Spleen (tissue), 11 donors: ENCODE measurements at regions not wholly inside any gene's neighbourhood (a gene's known extent, or its start where the extent isn't known, plus 50 kb on each side); places are given as distances from the start of the nearest gene placed in this dataset.

Experiments used
- DNase-seq: peaks from one replicate; pipeline ENCODE4 v3.0.0-alpha.2; 2020
- H3K27ac ChIP-seq, 8 donors: fragments of 200-600 bp; sonication (generic) in 7 of 8; 1 replicate in 4 of 8; 2 replicates in 4 of 8; pipeline versions ENCODE4 v1.5.0 to v1.8.0; 2016 to 2021; ENCODE audit warnings: inconsistent platforms in 4 of 8, mild to moderate bottlenecking in 4 of 8, moderate library complexity in 1 of 8
- H3K27me3 ChIP-seq, 7 donors: fragments of 200-600 bp; sonication (generic) in 6 of 7; replicated peaks in 1 of 7; 1 replicate in 4 of 7; 2 replicates in 3 of 7; pipeline versions ENCODE4 v1.5.0 to v1.8.0; 2016 to 2021; ENCODE audit warnings: inconsistent platforms in 3 of 7, mild to moderate bottlenecking in 1 of 7
- H3K36me3 ChIP-seq, 6 donors: fragments of 200-600 bp; sonication (generic) in 5 of 6; 1 replicate in 4 of 6; 2 replicates in 2 of 6; pipeline versions ENCODE4 v1.5.0 to v1.8.0; 2016 to 2021; ENCODE audit warnings: inconsistent platforms in 2 of 6
- H3K4me1 ChIP-seq, 6 donors: fragments of 200-600 bp; sonication (generic) in 5 of 6; 1 replicate in 3 of 6; 2 replicates in 3 of 6; pipeline versions ENCODE4 v1.5.0 to v1.8.0; 2016 to 2021; ENCODE audit warnings: inconsistent platforms in 3 of 6
- H3K4me3 ChIP-seq, 8 donors: fragments of 200-600 bp; sonication (generic) in 7 of 8; 1 replicate in 4 of 8; 2 replicates in 4 of 8; pipeline versions ENCODE4 v1.5.0 to v1.8.0; 2016 to 2021; ENCODE audit warnings: inconsistent platforms in 4 of 8, mild to moderate bottlenecking in 4 of 8, moderate library complexity in 2 of 8
- H3K9me3 ChIP-seq, 8 donors: fragments of 200-600 bp; sonication (generic) in 7 of 8; 1 replicate in 4 of 8; 2 replicates in 4 of 8; pipeline versions ENCODE4 v1.5.0 to v1.8.0; 2016 to 2021; ENCODE audit warnings: inconsistent platforms in 4 of 8
- POLR2A ChIP-seq, 3 donors: fragments of 450-650 bp; IDR thresholded peaks; one replicate each; pipeline ENCODE4 v1.5.1; 2017; ENCODE audit warnings: antibody characterized with exemption in 3 of 3, mild to moderate bottlenecking in 1 of 3
- POLR2AphosphoS5 ChIP-seq, 3 donors: sonication (generic); formaldehyde crosslinking; IDR thresholded peaks; one replicate each; pipeline ENCODE4 v1.5.1; 2017; ENCODE audit warnings: antibody characterized with exemption in 3 of 3
- WGBS, 5 donors: extraction: QIAGEN DNeasy Blood & Tissue Kit in 3 of 5; methylation state at CpG; one replicate each; pipeline versions ENCODE4 v1.1.5 to v1.1.7; 2013 to 2018; 5-methylcytosine and 5-hydroxymethylcytosine counted together
- intact Hi-C: fragments of 100-400 bp; cut with DNase I; formaldehyde crosslinking; loops from one replicate; pipeline ENCODE4 v1.15.0; 2023; ENCODE audit warnings: low total_unique reads
- TF ChIP-seq, protein P1 (sequence below), 11 experiments: fragments of 200-600 bp in 7 of 11; fragments of 450-650 bp in 4 of 11; sonication (generic) in 4 of 11; IDR thresholded peaks in 8 of 11; conservative IDR thresholded peaks in 3 of 11; 1 replicate in 7 of 11; 2 replicates in 4 of 11; pipeline versions ENCODE4 v1.4.0 to v1.8.0; 2016 to 2021; ENCODE audit warnings: antibody characterized with exemption in 11 of 11, inconsistent platforms in 4 of 11, mild to moderate bottlenecking in 1 of 11
- donor health status: healthy with polysubstance abuse.
- donor health status: DM: no; HTN: no; CAD: no; lungs with moderate emphysema.
- donor health status: DM: no; HTN: no; CAD: no.
- donor health status: Bipolar disorder and iron deficiency.
- donor health status: healthy.
- donor health status: DM: no; HTN: no; CAD: no.
- donor health status: DM: yes; HTN: yes; CAD: no.

DNA sequence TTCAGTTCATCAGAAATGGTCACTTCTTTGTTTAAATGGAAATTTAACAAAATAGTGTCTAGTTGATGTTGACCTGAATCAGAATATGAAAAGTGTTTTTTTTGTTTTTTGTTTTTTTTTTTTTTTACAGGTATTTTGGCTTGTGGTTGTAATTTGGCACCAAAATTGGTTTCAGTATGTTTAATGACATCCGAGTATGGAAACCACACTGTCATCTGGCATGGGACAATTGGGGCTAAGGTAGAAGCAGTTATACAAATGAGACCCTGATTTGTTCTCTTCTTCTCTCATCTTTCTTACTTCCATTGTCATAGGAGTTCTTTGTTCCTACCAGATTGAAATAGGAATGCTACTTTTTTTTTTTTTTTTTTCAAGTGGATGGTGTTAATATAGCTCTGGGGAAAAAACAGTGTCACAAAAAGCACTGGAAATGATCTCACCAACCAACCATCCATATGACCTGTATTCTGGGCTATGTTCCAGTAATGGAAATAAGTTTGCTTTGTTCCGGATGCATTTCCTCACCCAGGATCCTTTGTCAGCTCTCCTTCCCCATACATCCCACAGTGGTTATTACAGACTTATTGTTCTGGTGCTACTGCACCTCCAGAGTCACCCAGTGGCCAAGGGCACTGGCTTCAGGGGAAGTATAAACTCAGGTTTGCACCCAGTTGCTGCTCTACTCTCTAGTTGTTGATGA lies 95.8 kb downstream of the ATXN3L start:
- TF ChIP-seq POLR2A (IDR thresholded peaks at IDR 0.05) (no peak), POLR2AphosphoS5 (IDR thresholded peaks at IDR 0.05) (no peak)
- TF ChIP-seq, protein P1, sequence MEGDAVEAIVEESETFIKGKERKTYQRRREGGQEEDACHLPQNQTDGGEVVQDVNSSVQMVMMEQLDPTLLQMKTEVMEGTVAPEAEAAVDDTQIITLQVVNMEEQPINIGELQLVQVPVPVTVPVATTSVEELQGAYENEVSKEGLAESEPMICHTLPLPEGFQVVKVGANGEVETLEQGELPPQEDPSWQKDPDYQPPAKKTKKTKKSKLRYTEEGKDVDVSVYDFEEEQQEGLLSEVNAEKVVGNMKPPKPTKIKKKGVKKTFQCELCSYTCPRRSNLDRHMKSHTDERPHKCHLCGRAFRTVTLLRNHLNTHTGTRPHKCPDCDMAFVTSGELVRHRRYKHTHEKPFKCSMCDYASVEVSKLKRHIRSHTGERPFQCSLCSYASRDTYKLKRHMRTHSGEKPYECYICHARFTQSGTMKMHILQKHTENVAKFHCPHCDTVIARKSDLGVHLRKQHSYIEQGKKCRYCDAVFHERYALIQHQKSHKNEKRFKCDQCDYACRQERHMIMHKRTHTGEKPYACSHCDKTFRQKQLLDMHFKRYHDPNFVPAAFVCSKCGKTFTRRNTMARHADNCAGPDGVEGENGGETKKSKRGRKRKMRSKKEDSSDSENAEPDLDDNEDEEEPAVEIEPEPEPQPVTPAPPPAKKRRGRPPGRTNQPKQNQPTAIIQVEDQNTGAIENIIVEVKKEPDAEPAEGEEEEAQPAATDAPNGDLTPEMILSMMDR (IDR thresholded peaks at IDR 0.05 in 8 of 11, conservative IDR thresholded peaks at IDR 0.05 in 3 of 11) = no peak
- H3K4me1 ChIP-seq = no peaks in the 10 kb centered on the region
- H3K27me3 ChIP-seq = no peaks in the 10 kb centered on the region
- WGBS, 5 donors = 57 to 66% (median 57%) methylated on average over 2 of the region's 2 CpGs
- DNase-seq = no peak
- H3K9me3 ChIP-seq = no peaks in the 10 kb centered on the region
- no peak overlapping the region for H3K4me3 ChIP-seq
- H3K27ac ChIP-seq = peak overlapping the region in 2 of 8 donors; percentile 18 to 23
- intact Hi-C loops = no loop called here
- H3K36me3 ChIP-seq = no peaks in the 10 kb centered on the region

DNA sequence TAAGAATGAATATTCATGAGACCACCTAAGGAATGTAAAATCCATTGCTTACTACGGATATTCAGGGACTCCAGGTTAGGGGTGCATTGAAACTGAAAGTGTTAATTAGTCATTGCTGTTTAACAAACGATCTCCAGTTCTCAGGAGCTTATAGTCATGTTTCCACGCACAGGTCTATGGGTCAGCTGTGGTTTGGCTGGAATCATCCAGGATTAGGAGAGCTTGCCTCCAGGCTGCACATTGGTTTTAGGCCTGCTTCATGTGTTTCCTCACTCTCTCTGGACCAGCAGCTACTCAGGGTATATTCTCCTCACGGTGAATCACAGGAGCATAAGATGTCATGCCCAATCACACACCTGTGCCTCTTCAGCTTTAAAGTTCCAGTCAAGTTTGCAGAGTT lies 98.9 kb downstream of the ATXN3L start:
- H3K4me1 ChIP-seq = no peaks in the 10 kb centered on the region
- no peaks in the 10 kb centered on the region for H3K36me3 ChIP-seq
- no peak overlapping the region for H3K4me3 ChIP-seq
- no peaks in the 10 kb centered on the region for H3K9me3 ChIP-seq
- WGBS, 5 donors = 52 to 81% (median 70%) methylated on average over 1 to 4 of the region's 4 CpGs
- intact Hi-C loops = no loop called here
- no peak for DNase-seq
- no peak for TF ChIP-seq POLR2AphosphoS5 (IDR thresholded peaks at IDR 0.05)
- TF ChIP-seq, protein P1 (IDR thresholded peaks at IDR 0.05 in 8 of 11, conservative IDR thresholded peaks at IDR 0.05 in 3 of 11) = no peak
- TF ChIP-seq POLR2A (IDR thresholded peaks at IDR 0.05) = no peak
- H3K27me3 ChIP-seq = no peaks in the 10 kb centered on the region
- no peak overlapping the region for H3K27ac ChIP-seq

DNA sequence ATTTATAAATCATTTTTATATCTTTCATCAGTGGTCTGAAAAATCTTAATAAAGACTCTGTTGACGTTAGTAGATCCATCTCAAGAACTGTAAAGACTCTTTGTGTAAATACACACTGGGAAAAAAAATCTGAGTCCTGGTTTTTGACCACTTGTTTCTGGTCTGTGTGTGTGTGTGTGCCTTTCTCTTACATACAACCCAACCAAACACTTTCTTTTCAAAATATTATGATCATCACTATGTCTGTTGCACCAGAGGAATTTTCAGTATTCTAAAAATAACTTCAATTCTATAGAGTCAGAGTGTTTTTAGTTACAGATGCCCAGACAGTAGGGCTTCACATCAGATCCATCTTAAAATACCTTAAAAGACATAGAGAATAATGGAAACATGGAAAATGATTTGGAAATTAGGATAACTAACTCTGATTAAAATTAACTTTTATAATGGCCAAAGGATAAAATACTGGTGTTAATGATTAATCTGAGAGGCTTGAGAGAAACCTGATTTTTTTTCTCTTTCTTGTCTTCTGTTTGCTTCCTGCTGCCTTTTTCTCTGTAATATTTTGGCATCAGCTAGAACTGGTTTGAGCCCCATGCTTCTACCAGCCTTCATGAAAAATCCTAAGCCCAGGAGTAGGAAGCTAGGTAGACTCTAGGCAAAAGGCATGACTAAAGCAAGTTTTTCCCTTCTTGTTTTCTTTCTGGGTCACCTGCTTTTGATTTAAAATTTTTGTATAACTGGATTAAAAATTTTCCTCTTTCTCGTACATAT lies 99.7 kb downstream of the ATXN3L start:
- 62 to 98% (median 87%) methylated on average over 2 of the region's 2 CpGs for WGBS, 5 donors
- Histone ChIP-seq H3K9me3 (no peaks in the 10 kb centered on the region), H3K27me3 (no peaks in the 10 kb centered on the region), H3K4me1 (no peaks in the 10 kb centered on the region), H3K27ac (no peak overlapping the region), H3K4me3 (no peak overlapping the region), H3K36me3 (no peaks in the 10 kb centered on the region)
- intact Hi-C loops = no loop called here
- TF ChIP-seq, protein P1 (IDR thresholded peaks at IDR 0.05 in 8 of 11, conservative IDR thresholded peaks at IDR 0.05 in 3 of 11) = no peak
- TF ChIP-seq POLR2A (IDR thresholded peaks at IDR 0.05) = no peak
- TF ChIP-seq POLR2AphosphoS5 (IDR thresholded peaks at IDR 0.05) = no peak
- no peak for DNase-seq

DNA sequence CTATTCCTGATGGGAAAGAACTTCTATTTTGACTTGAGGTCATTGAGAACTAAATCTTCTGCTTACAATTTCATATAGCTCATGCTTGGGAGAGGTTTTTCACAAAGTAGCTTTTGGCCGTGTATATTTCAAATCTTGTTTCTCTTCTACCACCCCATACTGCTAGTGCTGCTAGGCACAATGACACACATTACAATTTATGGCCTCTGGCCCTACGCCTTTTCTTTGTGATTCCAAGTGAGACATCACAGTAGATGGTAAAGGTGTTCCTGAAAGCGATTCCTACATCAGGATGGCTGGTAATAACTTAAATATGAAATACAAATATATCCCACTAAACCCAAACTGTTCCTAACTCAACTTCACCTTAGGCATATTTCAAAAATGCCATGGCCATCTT lies 101.1 kb downstream of the ATXN3L start:
- no peaks in the 10 kb centered on the region for H3K27me3 ChIP-seq
- H3K27ac ChIP-seq = no peak overlapping the region
- H3K4me1 ChIP-seq = no peaks in the 10 kb centered on the region
- intact Hi-C loops = no loop called here
- 85 to 98% (median 95%) methylated on average over 3 of the region's 3 CpGs for WGBS, 5 donors
- H3K9me3 ChIP-seq = no peaks in the 10 kb centered on the region
- DNase-seq = no peak
- H3K4me3 ChIP-seq = no peak overlapping the region
- TF ChIP-seq, protein P1 (IDR thresholded peaks at IDR 0.05 in 8 of 11, conservative IDR thresholded peaks at IDR 0.05 in 3 of 11) = no peak
- TF ChIP-seq POLR2AphosphoS5 (IDR thresholded peaks at IDR 0.05) (no peak), POLR2A (IDR thresholded peaks at IDR 0.05) (no peak)
- no peaks in the 10 kb centered on the region for H3K36me3 ChIP-seq
